IMR-90 (cell line): ENCODE measurements at regions not wholly inside any gene's neighbourhood (a gene's known extent, or its start where the extent isn't known, plus 50 kb on each side); places are given as distances from the start of the nearest gene placed in this dataset.

Experiments used
- ATAC-seq: fragments of 200-7000 bp; cut with Tn5 transposase; 2 replicates; pipeline ENCODE4 v1.9.1; 2020; ENCODE audit warnings: low read depth, mild to moderate bottlenecking, moderate library complexity
- BruUV-seq: library from RNA; stranded (reverse); fragments of 400-500 nt; replicated peaks from 2 replicates; lab custom pipeline; 2021; lab: Mats Ljungman, UMichigan
- CTCF ChIA-PET: fragments of 300-600 bp; formaldehyde crosslinking; extraction: SDS; loops from one replicate; lab custom pipeline; 2021; ENCODE audit warnings: antibody characterized with exemption; lab: Yijun Ruan, JAX
- POLR2A ChIA-PET: fragments of 300-600 bp; sonication (Branson Sonifier 250); formaldehyde crosslinking; loops from one replicate; lab custom pipeline; 2022; ENCODE audit warnings: antibody characterized with exemption; ENCODE audit not compliant: unreplicated experiment; lab: Charles Lee
- DNase-seq: peaks from one replicate; pipeline ENCODE4 v3.0.0; 2013
- H2AFZ ChIP-seq: replicated peaks from 2 replicates; pipeline ENCODE3; 2013; ENCODE audit warnings: low read length, mild to moderate bottlenecking; ENCODE audit not compliant: poor library complexity
- H2AK5ac ChIP-seq: 2 replicates; pipeline ENCODE4 v1.6.1; 2013; ENCODE audit warnings: low read depth, low read length, inconsistent platforms
- H2AK9ac ChIP-seq: replicated peaks from 2 replicates; pipeline ENCODE3; 2013; ENCODE audit warnings: mild to moderate bottlenecking, low read depth, low read length, moderate library complexity; ENCODE audit not compliant: poor library complexity
- H2BK120ac ChIP-seq: 2 replicates; pipeline ENCODE4 v1.6.1; 2013; ENCODE audit warnings: low read depth, low read length, inconsistent platforms
- H2BK15ac ChIP-seq: 3 replicates; pipeline ENCODE4 v1.6.1; 2013; ENCODE audit warnings: low read depth, low read length, inconsistent platforms
- H2BK20ac ChIP-seq: 2 replicates; pipeline ENCODE4 v1.6.1; 2013; ENCODE audit warnings: low read depth, mild to moderate bottlenecking, inconsistent platforms, low read length, moderate library complexity
- H2BK5ac ChIP-seq: 2 replicates; pipeline ENCODE4 v1.6.1; 2013; ENCODE audit warnings: mild to moderate bottlenecking, low read depth, low read length, inconsistent platforms; ENCODE audit not compliant: poor library complexity, severe bottlenecking
- H3K14ac ChIP-seq: replicated peaks from 2 replicates; pipeline ENCODE4 v1.6.1; 2013; ENCODE audit warnings: low read depth, low read length, inconsistent platforms
- H3K18ac ChIP-seq: 2 replicates; pipeline ENCODE4 v1.6.1; 2013; ENCODE audit warnings: low read depth, low read length, control low read depth
- H3K23ac ChIP-seq: 2 replicates; pipeline ENCODE4 v1.6.1; 2013; ENCODE audit warnings: low read depth, low read length, inconsistent platforms
- H3K27ac ChIP-seq: 2 replicates; pipeline ENCODE4 v1.5.1; 2013; ENCODE audit warnings: mild to moderate bottlenecking, control low read depth, low read length; ENCODE audit not compliant: insufficient read depth
- H3K27me3 ChIP-seq: 2 replicates; pipeline ENCODE4 v1.6.1; 2013; ENCODE audit warnings: low read length; ENCODE audit not compliant: control insufficient read depth, insufficient read depth
- H3K36me3 ChIP-seq: 2 replicates; pipeline ENCODE4 v1.6.1; 2013; ENCODE audit warnings: low read length, mixed read lengths; ENCODE audit not compliant: control insufficient read depth, insufficient read depth
- H3K4ac ChIP-seq: 2 replicates; pipeline ENCODE4 v1.6.1; 2013; ENCODE audit warnings: low read depth, low read length, inconsistent platforms
- H3K4me1 ChIP-seq: 2 replicates; pipeline ENCODE4 v1.6.1; 2013; ENCODE audit warnings: low read length, mixed read lengths; ENCODE audit not compliant: control insufficient read depth, insufficient read depth
- H3K4me2 ChIP-seq: 2 replicates; pipeline ENCODE4 v1.6.1; 2013; ENCODE audit warnings: low read depth, mild to moderate bottlenecking, control low read depth, low read length, moderate library complexity
- H3K4me3 ChIP-seq: 2 replicates; pipeline ENCODE4 v1.5.1; 2013; ENCODE audit warnings: low read depth, mild to moderate bottlenecking, control low read depth, low read length, moderate library complexity; ENCODE audit not compliant: insufficient read depth
- H3K56ac ChIP-seq: 2 replicates; pipeline ENCODE4 v1.6.1; 2013; ENCODE audit warnings: low read length, inconsistent platforms; ENCODE audit not compliant: insufficient read depth; ENCODE audit errors: extremely low read depth
- H3K79me1 ChIP-seq, 2 experiments: 2 replicates each; pipeline ENCODE4 v1.6.1; 2013; ENCODE audit warnings: low read length in 2 of 2, inconsistent platforms in 1 of 2, low read depth in 1 of 2
- H3K9ac ChIP-seq: 2 replicates; pipeline ENCODE4 v1.6.1; 2013; ENCODE audit warnings: low read depth, low read length, control low read depth
- H3K9me1 ChIP-seq: 2 replicates; pipeline ENCODE4 v1.6.1; 2013; ENCODE audit warnings: low read length, inconsistent platforms; ENCODE audit not compliant: insufficient read depth
- H3K9me3 ChIP-seq: 2 replicates; pipeline ENCODE4 v1.6.1; 2013; ENCODE audit warnings: low read length; ENCODE audit not compliant: control insufficient read depth, insufficient read depth
- H4K20me1 ChIP-seq: 2 replicates; pipeline ENCODE4 v1.6.1; 2013; ENCODE audit warnings: low read length, inconsistent platforms; ENCODE audit not compliant: insufficient read depth
- H4K5ac ChIP-seq: 2 replicates; pipeline ENCODE4 v1.6.1; 2013; ENCODE audit warnings: mild to moderate bottlenecking, low read depth, low read length, control low read depth
- H4K8ac ChIP-seq, 2 experiments: 2 replicates each; pipeline ENCODE4 v1.6.1; 2013; ENCODE audit warnings: low read depth in 2 of 2, low read length in 2 of 2, control low read depth in 1 of 2, inconsistent platforms in 1 of 2
- H4K91ac ChIP-seq: 2 replicates; pipeline ENCODE4 v1.6.1; 2013; ENCODE audit warnings: low read depth, low read length, inconsistent platforms; ENCODE audit not compliant: insufficient read depth
- BHLHE40 ChIP-seq: fragments of 150-350 bp; IDR thresholded peaks from 2 replicates; pipeline ENCODE4 v1.6.1; 2016; ENCODE audit warnings: mild to moderate bottlenecking, low read depth, low read length
- CHD1 ChIP-seq: IDR thresholded peaks from 2 replicates; pipeline ENCODE4 v1.6.1; 2012; ENCODE audit warnings: low read depth, low read length, improper control_type of control experiment
- MXI1 ChIP-seq: IDR thresholded peaks from 2 replicates; pipeline ENCODE4 v1.6.1; 2012; ENCODE audit warnings: low read depth, mild to moderate bottlenecking, low read length, moderate library complexity, borderline replicate concordance
- POLR2A ChIP-seq: IDR thresholded peaks from 2 replicates; pipeline ENCODE4 v1.6.1; 2012; ENCODE audit warnings: mild to moderate bottlenecking, low read depth, low read length
- RAD21 ChIP-seq: IDR thresholded peaks from 2 replicates; pipeline ENCODE4 v1.6.1; 2012; ENCODE audit warnings: low read length, improper control_type of control experiment
- RCOR1 ChIP-seq: IDR thresholded peaks from 2 replicates; pipeline ENCODE4 v1.6.1; 2012; ENCODE audit warnings: mild to moderate bottlenecking, low read length, improper control_type of control experiment; ENCODE audit not compliant: insufficient replicate concordance
- RFX5 ChIP-seq: IDR thresholded peaks from 2 replicates; pipeline ENCODE4 v1.8.0; 2012; ENCODE audit warnings: low read depth, mild to moderate bottlenecking, low read length, moderate library complexity
- WGBS, 2 experiments: methylation state at CpG; one replicate each; pipeline versions ENCODE4 v1.1.5 to v1.1.7; 2013; ENCODE audit warnings: missing lambda C conversion rate in 2 of 2; ENCODE audit not compliant: insufficient read length in 1 of 2; ENCODE audit errors: extremely low coverage in 2 of 2; 5-methylcytosine and 5-hydroxymethylcytosine counted together
- dilution Hi-C: fragments of 300-500 bp; cut with HindIII; formaldehyde crosslinking; loops from one replicate; pipeline ENCODE4 v1.14.3; 2018; ENCODE audit warnings: low sequenced_read_pairs; ENCODE audit not compliant: unreplicated experiment
- in situ Hi-C: fragments of 300-500 bp; cut with MboI; formaldehyde crosslinking; loops from 3 replicates; pipeline ENCODE4 v1.14.3; 2019; ENCODE audit warnings: low sequenced_read_pairs, inconsistent platforms, mixed read lengths
- intact Hi-C: fragments of 100-400 bp; cut with micrococcal nuclease; formaldehyde crosslinking; loops from 2 replicates; pipeline ENCODE4 v1.10.0; 2022
- TF ChIP-seq, protein P1 (sequence below): fragments of 150-350 bp; IDR thresholded peaks from 2 replicates; pipeline ENCODE4 v1.6.1; 2016; ENCODE audit warnings: low read depth, mild to moderate bottlenecking, low read length, moderate library complexity, borderline replicate concordance

DNA sequence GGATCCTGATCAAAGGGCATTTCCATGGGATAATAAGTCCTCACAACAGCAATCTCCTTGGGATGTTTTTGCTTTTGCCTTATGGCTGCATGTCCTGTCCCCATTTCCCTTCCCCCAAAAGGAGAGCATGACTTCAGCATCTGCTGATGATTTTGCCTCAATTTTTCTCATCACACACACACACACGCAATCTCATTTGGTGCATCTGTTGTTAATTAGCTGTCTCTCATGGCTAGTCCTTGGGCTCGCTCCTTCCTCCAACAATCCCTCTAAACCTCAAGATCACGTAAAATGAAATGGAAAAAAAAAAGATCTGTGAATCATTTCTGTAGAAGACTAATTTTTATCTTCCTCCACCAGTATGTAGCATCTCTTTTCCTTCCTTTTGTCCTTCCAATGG lies 153.6 kb downstream of the RBMX2 start:
- Histone ChIP-seq H3K4me2 (no peak overlapping the region), H3K4me3 (no peak overlapping the region), H3K4ac (no peak overlapping the region), H3K27ac (no peak overlapping the region), H3K56ac (no peak overlapping the region), H2BK120ac (no peak overlapping the region), H2AK5ac (no peak overlapping the region), H2AK9ac (no peak overlapping the region), H3K14ac (no peak overlapping the region), H3K9ac (no peak overlapping the region), H3K9me1 (no peaks in the 10 kb centered on the region), H4K5ac (no peak overlapping the region), H4K8ac (no peak overlapping the region), H3K18ac (no peak overlapping the region), H4K91ac (no peak overlapping the region), H3K23ac (no peak overlapping the region), H2BK15ac (no peak overlapping the region), H3K36me3 (no peaks in the 10 kb centered on the region), H2BK5ac (no peak overlapping the region), H3K4me1 (no peaks in the 10 kb centered on the region), H2BK20ac (no peak overlapping the region), H3K79me1 (no peaks in the 10 kb centered on the region), H3K9me3 (no peaks in the 10 kb centered on the region), H2AFZ (no peak overlapping the region), H3K27me3 (peaks cover 2% of the 10 kb centered on the region; the same call in 1 of the 2 replicates), H4K20me1 (no peaks in the 10 kb centered on the region)
- dilution Hi-C loops (no loop called here), intact Hi-C loops (no loop called here), in situ Hi-C loops (no loop called here)
- BruUV-seq: no TSS peak
- no CpG with 5 or more reads among the region's 3 CpGs for WGBS, 2 experiments
- ChIA-PET CTCF (interaction anchor here (0.7 kb wide), 1 partner anchor 16 kb away, joined by 3 read pairs; no protein-coding TSS in a partner anchor), POLR2A (no interaction called here)
- no peak for TF ChIP-seq CHD1
- TF ChIP-seq RCOR1: no peak
- TF ChIP-seq POLR2A: no peak
- no peak for TF ChIP-seq RFX5
- no peak for TF ChIP-seq BHLHE40
- no peak for TF ChIP-seq RAD21
- TF ChIP-seq, protein P1, sequence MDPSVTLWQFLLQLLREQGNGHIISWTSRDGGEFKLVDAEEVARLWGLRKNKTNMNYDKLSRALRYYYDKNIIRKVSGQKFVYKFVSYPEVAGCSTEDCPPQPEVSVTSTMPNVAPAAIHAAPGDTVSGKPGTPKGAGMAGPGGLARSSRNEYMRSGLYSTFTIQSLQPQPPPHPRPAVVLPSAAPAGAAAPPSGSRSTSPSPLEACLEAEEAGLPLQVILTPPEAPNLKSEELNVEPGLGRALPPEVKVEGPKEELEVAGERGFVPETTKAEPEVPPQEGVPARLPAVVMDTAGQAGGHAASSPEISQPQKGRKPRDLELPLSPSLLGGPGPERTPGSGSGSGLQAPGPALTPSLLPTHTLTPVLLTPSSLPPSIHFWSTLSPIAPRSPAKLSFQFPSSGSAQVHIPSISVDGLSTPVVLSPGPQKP: no peak
- TF ChIP-seq MXI1: no peak
- ATAC-seq: no peak
- no peak for DNase-seq
